Loucy (cell line): ENCODE measurements at regions not wholly inside any gene's neighbourhood (a gene's known extent, or its start where the extent isn't known, plus 50 kb on each side); places are given as distances from the start of the nearest gene placed in this dataset.

ENCODE experiments used
- H2AFZ ChIP-seq: fragments of 200-600 bp; sonication (generic); 2 replicates; pipeline ENCODE4 v1.6.0; 2016; ENCODE audit warnings: antibody characterized with exemption, mild to moderate bottlenecking, low read length, moderate library complexity
- H3F3A ChIP-seq: fragments of 200-600 bp; 2 replicates; pipeline ENCODE4 v1.6.0; 2016; ENCODE audit warnings: antibody characterized with exemption, low read depth, mild to moderate bottlenecking
- H3K27me3 ChIP-seq: fragments of 200-600 bp; sonication (generic); 2 replicates; pipeline ENCODE4 v1.6.1; 2014; ENCODE audit warnings: low read length, mild to moderate bottlenecking; ENCODE audit not compliant: insufficient read depth, poor library complexity, severe bottlenecking
- H3K36me3 ChIP-seq: fragments of 200-600 bp; sonication (generic); 2 replicates; pipeline ENCODE4 v1.6.1; 2016; ENCODE audit warnings: low read length; ENCODE audit not compliant: insufficient read depth
- H3K4me1 ChIP-seq: fragments of 200-600 bp; sonication (generic); 2 replicates; pipeline ENCODE4 v1.5.1; 2014; ENCODE audit warnings: low read length, mild to moderate bottlenecking; ENCODE audit not compliant: insufficient read depth, poor library complexity, severe bottlenecking
- H3K4me2 ChIP-seq: fragments of 200-600 bp; sonication (generic); 2 replicates; pipeline ENCODE4 v1.6.0; 2014; ENCODE audit warnings: antibody characterized with exemption, low read length, low read depth, mild to moderate bottlenecking; ENCODE audit not compliant: poor library complexity, severe bottlenecking
- H3K4me3 ChIP-seq: fragments of 200-600 bp; sonication (generic); 2 replicates; pipeline ENCODE4 v1.5.1; 2014; ENCODE audit warnings: low read length, mild to moderate bottlenecking, mixed read lengths; ENCODE audit not compliant: poor library complexity, severe bottlenecking
- H3K79me2 ChIP-seq: fragments of 200-600 bp; sonication (generic); 2 replicates; pipeline ENCODE4 v1.6.1; 2014; ENCODE audit warnings: low read length; ENCODE audit not compliant: insufficient read depth
- H3K9ac ChIP-seq: fragments of 200-600 bp; sonication (generic); 2 replicates; pipeline ENCODE4 v1.6.0; 2014; ENCODE audit warnings: mild to moderate bottlenecking, low read depth, low read length, moderate library complexity; ENCODE audit not compliant: poor library complexity, severe bottlenecking
- H3K9me2 ChIP-seq: fragments of 200-600 bp; sonication (generic); replicated peaks from 2 replicates; pipeline ENCODE4 v1.6.1; 2016; ENCODE audit warnings: low read depth, low read length, mixed read lengths
- H3K9me3 ChIP-seq: fragments of 200-600 bp; sonication (generic); 2 replicates; pipeline ENCODE4 v1.6.1; 2014; ENCODE audit warnings: mild to moderate bottlenecking, antibody characterized with exemption, low read length, low read depth; ENCODE audit not compliant: insufficient read depth
- H4K20me1 ChIP-seq: fragments of 200-600 bp; sonication (generic); 2 replicates; pipeline ENCODE4 v1.6.0; 2014; ENCODE audit warnings: antibody characterized with exemption, low read length, mild to moderate bottlenecking; ENCODE audit not compliant: insufficient read depth, poor library complexity, severe bottlenecking
- CTCF ChIP-seq: fragments of 200-600 bp; sonication (generic); conservative IDR thresholded peaks from 2 replicates; pipeline ENCODE4 v1.5.1; 2014; ENCODE audit warnings: mild to moderate bottlenecking, antibody characterized with exemption, low read length
- EZH2phosphoT487 ChIP-seq: fragments of 200-600 bp; IDR thresholded peaks from 2 replicates; pipeline ENCODE4 v1.6.1; 2018; ENCODE audit warnings: antibody characterized with exemption, mild to moderate bottlenecking, moderate library complexity, borderline replicate concordance

DNA sequence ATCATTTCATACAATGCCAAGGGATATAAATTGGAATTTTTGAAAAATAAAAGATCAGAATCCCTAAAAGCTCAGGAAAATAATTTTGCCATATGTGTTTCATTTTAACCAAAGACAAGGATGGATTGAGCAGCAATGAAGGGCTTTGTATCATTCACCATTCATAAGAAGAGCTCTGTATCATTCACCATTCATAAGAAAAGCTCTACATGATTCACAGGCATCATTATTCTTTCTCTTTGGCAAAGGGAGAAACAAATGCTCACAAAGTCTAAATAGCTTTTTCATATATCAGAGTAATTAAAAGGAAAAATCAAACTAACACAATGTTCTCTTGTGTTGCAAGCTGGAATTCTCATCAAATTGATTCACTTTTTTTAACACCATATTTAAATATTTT lies 169.1 kb upstream of the MC4R start:
- no peaks in the 10 kb centered on the region for H3K79me2 ChIP-seq
- TF ChIP-seq CTCF (no peak), EZH2phosphoT487 (no peak)
- H3K4me3 ChIP-seq = no peak overlapping the region
- H3K9me3 ChIP-seq = no peaks in the 10 kb centered on the region
- no peaks in the 10 kb centered on the region for H3F3A ChIP-seq
- H3K9ac ChIP-seq = no peak overlapping the region
- H4K20me1 ChIP-seq = no peaks in the 10 kb centered on the region
- no peaks in the 10 kb centered on the region for H3K4me1 ChIP-seq
- no peaks in the 10 kb centered on the region for H3K9me2 ChIP-seq
- no peaks in the 10 kb centered on the region for H3K27me3 ChIP-seq
- no peak overlapping the region for H3K4me2 ChIP-seq
- no peaks in the 10 kb centered on the region for H3K36me3 ChIP-seq
- H2AFZ ChIP-seq = no peak overlapping the region

DNA sequence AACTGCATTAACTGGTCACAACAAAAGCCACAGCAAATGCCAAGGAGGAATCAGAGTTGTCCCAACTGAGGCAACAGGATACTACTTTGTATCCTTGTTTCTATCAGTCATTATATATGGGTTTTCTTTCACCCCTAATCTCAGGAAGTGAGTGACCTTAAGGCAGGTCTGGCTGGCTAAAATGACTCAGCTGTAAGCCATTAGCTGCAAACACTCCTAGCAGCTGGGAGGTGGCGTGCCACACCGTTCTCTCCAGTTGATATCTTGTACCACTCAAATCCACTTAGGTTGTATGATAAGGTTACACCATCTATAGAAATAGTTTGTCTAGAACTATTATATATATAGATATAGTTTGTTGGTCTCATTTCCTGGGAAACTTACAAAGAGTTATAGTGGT lies 171.1 kb upstream of the MC4R start:
- Histone ChIP-seq H4K20me1 (no peaks in the 10 kb centered on the region), H3K4me2 (no peak overlapping the region), H3K79me2 (no peaks in the 10 kb centered on the region), H3K4me1 (peaks cover 6% of the 10 kb centered on the region), H3K4me3 (no peak overlapping the region), H3K9me2 (no peaks in the 10 kb centered on the region), H3K9me3 (no peaks in the 10 kb centered on the region), H3K36me3 (no peaks in the 10 kb centered on the region), H3K27me3 (no peaks in the 10 kb centered on the region), H3K9ac (no peak overlapping the region), H3F3A (no peaks in the 10 kb centered on the region), H2AFZ (no peak overlapping the region)
- TF ChIP-seq EZH2phosphoT487 = no peak
- TF ChIP-seq CTCF = no peak

DNA sequence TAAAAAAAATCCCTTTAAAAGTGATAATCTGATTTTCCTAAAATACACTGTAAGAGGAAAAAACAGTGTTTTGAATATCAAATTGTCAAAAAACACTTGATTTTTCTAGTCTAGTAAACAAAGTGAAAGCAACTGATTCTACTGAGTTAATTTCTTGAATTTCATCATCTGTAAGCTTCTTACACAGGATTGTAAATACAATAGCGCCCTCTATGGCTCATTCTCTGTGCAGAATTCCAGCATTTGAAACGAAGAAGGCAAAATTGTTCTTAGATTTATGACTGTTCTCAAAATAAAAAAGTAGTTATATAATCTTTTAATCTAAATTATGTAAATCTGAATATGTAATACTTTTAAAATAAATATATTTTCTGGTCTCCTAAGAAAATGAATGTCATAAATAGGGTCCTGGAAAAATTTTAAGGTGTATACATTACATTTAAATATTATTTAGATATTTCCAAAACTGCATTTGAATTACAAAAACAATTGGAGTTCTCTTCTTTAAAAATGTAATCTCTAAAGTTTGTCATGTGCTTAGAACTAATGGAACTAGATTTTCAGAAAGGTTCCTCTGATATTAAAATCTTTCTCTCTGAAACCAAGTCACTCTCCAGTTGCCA lies 176.9 kb upstream of the MC4R start:
- Histone ChIP-seq H3K9ac (no peak overlapping the region), H3K4me2 (peak overlapping the region; percentile 36), H4K20me1 (no peaks in the 10 kb centered on the region), H3K4me1 (peaks cover 6% of the 10 kb centered on the region), H3K36me3 (no peaks in the 10 kb centered on the region), H3K27me3 (no peaks in the 10 kb centered on the region), H3K9me2 (no peaks in the 10 kb centered on the region), H3K4me3 (no peak overlapping the region), H2AFZ (no peak overlapping the region; the same call in 1 of the 2 replicates), H3F3A (no peaks in the 10 kb centered on the region), H3K9me3 (no peaks in the 10 kb centered on the region), H3K79me2 (no peaks in the 10 kb centered on the region)
- TF ChIP-seq CTCF (peak; percentile 87), EZH2phosphoT487 (no peak)
